HCT116 (cell line): ENCODE measurements at regions not wholly inside any gene's neighbourhood (a gene's known extent, or its start where the extent isn't known, plus 50 kb on each side); places are given as distances from the start of the nearest gene placed in this dataset.

Experiments used
- ATAC-seq: fragments of 200-7000 bp; cut with Tn5 transposase; 2 replicates; pipeline ENCODE4 v1.9.1; 2020; ENCODE audit warnings: mild to moderate bottlenecking, moderate library complexity
- BruUV-seq: library from RNA; stranded (reverse); fragments of 400-500 nt; replicated peaks from 2 replicates; lab custom pipeline; 2021; lab: Mats Ljungman, UMichigan
- CTCF ChIA-PET: fragments of 300-600 bp; sonication (Branson Sonifier 250); formaldehyde crosslinking; loops from one replicate; lab custom pipeline; 2021; ENCODE audit warnings: antibody characterized with exemption; lab: Charles Lee
- POLR2A ChIA-PET: fragments of 300-600, 350-600 bp; sonication (Branson Sonifier 250); formaldehyde crosslinking; loops from one replicate; lab custom pipeline; 2021; ENCODE audit warnings: antibody characterized with exemption; lab: Charles Lee
- RAD21 ChIA-PET, 2 experiments: fragments of 300-600 bp; sonication (Branson Sonifier 250); formaldehyde crosslinking; loops; one replicate each; lab custom pipeline; 2023; ENCODE audit warnings: low total read pairs in 2 of 2; ENCODE audit not compliant: uncharacterized antibody in 2 of 2, unreplicated experiment in 2 of 2, low non-redundant PET in 1 of 2; lab: Charles Lee
- DNase-seq: peaks from one replicate; pipeline ENCODE4 v3.0.0-alpha.2; 2010; ENCODE audit warnings: low read depth, low spot score
- H2AFZ ChIP-seq: fragments of 200-600 bp; shearing (Covaris generic), sonication (generic); 2 replicates; pipeline ENCODE4 v1.6.1; 2017; ENCODE audit warnings: low read depth, mixed run types, mixed read lengths, antibody characterized with exemption, low read length; ENCODE audit not compliant: poor library complexity, severe bottlenecking
- H3K27ac ChIP-seq: 2 replicates; pipeline ENCODE4 v1.5.1; 2012; ENCODE audit warnings: low read depth, low read length
- H3K27me3 ChIP-seq: fragments of 200-600 bp; sonication (generic); 2 replicates; pipeline ENCODE4 v1.6.1; 2016; ENCODE audit warnings: mixed run types, low read length, mixed read lengths; ENCODE audit not compliant: insufficient read depth
- H3K36me3 ChIP-seq, 2 experiments: fragments of 200-500 bp in 1 of 2; fragments of 200-600 bp in 1 of 2; sonication (Bioruptor generic) in 1 of 2; sonication (generic) in 1 of 2; 2 replicates each; pipeline versions ENCODE4 v1.5.1 to v1.6.1; 2014 to 2016; ENCODE audit warnings: low read length in 2 of 2, inconsistent platforms in 1 of 2, mixed read lengths in 1 of 2, mixed run types in 1 of 2; ENCODE audit not compliant: insufficient read depth in 2 of 2, control insufficient read depth in 1 of 2
- H3K4me1 ChIP-seq, 2 experiments: fragments of 200-600 bp in 1 of 2; sonication (generic) in 1 of 2; 2 replicates each; pipeline versions ENCODE4 v1.5.1 to v1.6.1; 2012 to 2017; ENCODE audit warnings: low read length in 2 of 2, inconsistent platforms in 1 of 2, mild to moderate bottlenecking in 1 of 2, mixed read lengths in 1 of 2, mixed run types in 1 of 2, moderate library complexity in 1 of 2; ENCODE audit not compliant: insufficient read depth in 2 of 2, control insufficient read depth in 1 of 2
- H3K4me2 ChIP-seq: fragments of 200-600 bp; sonication (generic); 2 replicates; pipeline ENCODE4 v1.6.1; 2017; ENCODE audit warnings: mixed run types, low read length, mixed read lengths
- H3K4me3 ChIP-seq, 2 experiments: fragments of 200-600 bp in 1 of 2; sonication (generic) in 1 of 2; replicated peaks in 1 of 2; 2 replicates each; pipeline ENCODE4 v1.5.1; 2011 to 2016; ENCODE audit warnings: low read length in 2 of 2, control low read depth in 1 of 2, low read depth in 1 of 2, mild to moderate bottlenecking in 1 of 2, mixed read lengths in 1 of 2, mixed run types in 1 of 2
- H3K79me2 ChIP-seq: fragments of 200-600 bp; sonication (generic); 2 replicates; pipeline ENCODE4 v1.6.1; 2017; ENCODE audit warnings: mild to moderate bottlenecking, mixed run types, low read length, moderate library complexity, mixed read lengths; ENCODE audit not compliant: insufficient read depth
- H3K9ac ChIP-seq: fragments of 200-600 bp; sonication (generic); 2 replicates; pipeline ENCODE4 v1.6.1; 2016; ENCODE audit warnings: low read length, mixed read lengths
- H3K9me2 ChIP-seq: fragments of 200-600 bp; sonication (generic), shearing (Covaris generic); 2 replicates; pipeline ENCODE4 v1.6.1; 2017; ENCODE audit warnings: mixed run types, mild to moderate bottlenecking, moderate library complexity; ENCODE audit not compliant: insufficient read depth
- H3K9me3 ChIP-seq, 2 experiments: fragments of 200-500 bp in 1 of 2; fragments of 200-600 bp in 1 of 2; sonication (Bioruptor generic) in 1 of 2; sonication (generic) in 1 of 2; 2 replicates each; pipeline ENCODE4 v1.6.1; 2014 to 2017; ENCODE audit warnings: low read length in 2 of 2, mixed read lengths in 2 of 2, inconsistent platforms in 1 of 2, low read depth in 1 of 2, mild to moderate bottlenecking in 1 of 2, mixed run types in 1 of 2, moderate library complexity in 1 of 2; ENCODE audit not compliant: control insufficient read depth in 1 of 2, insufficient read depth in 1 of 2
- H4K20me1 ChIP-seq: fragments of 200-600 bp; sonication (generic), shearing (Covaris generic); 2 replicates; pipeline ENCODE4 v1.6.1; 2017; ENCODE audit warnings: mixed run types, mild to moderate bottlenecking, moderate library complexity; ENCODE audit not compliant: insufficient read depth
- CBX3 ChIP-seq: IDR thresholded peaks from 2 replicates; pipeline ENCODE4 v1.6.1; 2012; ENCODE audit warnings: low read depth
- CEBPB ChIP-seq: IDR thresholded peaks from 2 replicates; pipeline ENCODE4 v1.6.1; 2012; ENCODE audit warnings: low read depth
- CTCF ChIP-seq, 3 experiments: fragments of 200-600 bp in 1 of 3; sonication (generic) in 1 of 3; IDR thresholded peaks in 2 of 3; conservative IDR thresholded peaks in 1 of 3; 2 replicates each; pipeline ENCODE4 v1.5.1; 2012 to 2017; ENCODE audit warnings: low read depth in 2 of 3, low read length in 2 of 3, antibody characterized with exemption in 1 of 3, borderline replicate concordance in 1 of 3, control low read depth in 1 of 3, mild to moderate bottlenecking in 1 of 3, mixed read lengths in 1 of 3, mixed run types in 1 of 3, moderate library complexity in 1 of 3; ENCODE audit not compliant: insufficient read depth in 1 of 3
- EGR1 ChIP-seq: IDR thresholded peaks from 2 replicates; pipeline ENCODE4 v1.6.1; 2012; ENCODE audit warnings: low read depth
- ELF1 ChIP-seq: IDR thresholded peaks from 2 replicates; pipeline ENCODE4 v1.6.1; 2012; ENCODE audit warnings: low read depth, borderline replicate concordance
- EZH2 ChIP-seq: fragments of 200-600 bp; sonication (generic); IDR thresholded peaks from 2 replicates; pipeline ENCODE4 v1.6.1; 2017; ENCODE audit warnings: antibody characterized with exemption, mixed run types
- EZH2phosphoT487 ChIP-seq: fragments of 200-600 bp; IDR thresholded peaks from 2 replicates; pipeline ENCODE4 v1.6.1; 2018; ENCODE audit warnings: antibody characterized with exemption, borderline replicate concordance
- FOSL1 ChIP-seq: IDR thresholded peaks from 2 replicates; pipeline ENCODE4 v1.6.1; 2012; ENCODE audit warnings: low read depth
- JUND ChIP-seq: IDR thresholded peaks from 2 replicates; pipeline ENCODE4 v1.6.1; 2012
- MAX ChIP-seq: IDR thresholded peaks from 2 replicates; pipeline ENCODE4 v1.6.1; 2012
- POLR2A ChIP-seq: IDR thresholded peaks from 2 replicates; pipeline ENCODE4 v1.7.0; 2011; ENCODE audit warnings: borderline replicate concordance; ENCODE audit not compliant: insufficient read depth, insufficient read length; ENCODE audit errors: extremely low read depth
- POLR2AphosphoS5 ChIP-seq: IDR thresholded peaks from 2 replicates; pipeline ENCODE4 v1.6.1; 2011; ENCODE audit warnings: mild to moderate bottlenecking, low read depth, low read length, moderate library complexity
- REST ChIP-seq: IDR thresholded peaks from 2 replicates; pipeline ENCODE4 v1.6.1; 2012; ENCODE audit warnings: low read depth
- SIN3A ChIP-seq: IDR thresholded peaks from 2 replicates; pipeline ENCODE4 v1.6.1; 2012; ENCODE audit warnings: low read depth
- SP1 ChIP-seq: IDR thresholded peaks from 2 replicates; pipeline ENCODE4 v1.6.1; 2012; ENCODE audit warnings: low read depth
- TCF7L2 ChIP-seq: IDR thresholded peaks from 2 replicates; pipeline ENCODE4 v1.7.0; 2011; ENCODE audit warnings: borderline replicate concordance, inconsistent platforms; ENCODE audit not compliant: insufficient read depth, insufficient read length; ENCODE audit errors: extremely low read depth
- ZNF274 ChIP-seq: fragments of 200-500 bp; sonication (Bioruptor generic); IDR thresholded peaks from 2 replicates; pipeline ENCODE4 v1.6.1; 2014; ENCODE audit warnings: mild to moderate bottlenecking, low read depth, low read length, inconsistent platforms
- intact Hi-C: fragments of 100-400 bp; cut with micrococcal nuclease; formaldehyde crosslinking; loops from 2 replicates; pipeline ENCODE4 v1.10.0; 2022

- no peak for DNase-seq
- Histone ChIP-seq H2AFZ (no peak overlapping the region), H3K36me3 (no peaks in the 10 kb centered on the region), H3K4me3 (no peak overlapping the region), H4K20me1 (no peaks in the 10 kb centered on the region), H3K9ac (no peak overlapping the region), H3K9me3 (peaks cover 13 to 16% of the 10 kb centered on the region in 2 experiments; a peak in 2 of 4 replicates), H3K27ac (no peak overlapping the region), H3K4me2 (no peak overlapping the region), H3K79me2 (no peaks in the 10 kb centered on the region), H3K4me1 (no peaks in the 10 kb centered on the region), H3K27me3 (no peaks in the 10 kb centered on the region), H3K9me2 (no peaks in the 10 kb centered on the region)
- no TSS peak for BruUV-seq
- POLR2A ChIA-PET = no interaction called here
- TF ChIP-seq EZH2 (no peak), CEBPB (no peak), JUND (no peak), POLR2A (no peak), SIN3A (no peak), CBX3 (no peak), REST (no peak), EZH2phosphoT487 (no peak), ELF1 (no peak), EGR1 (no peak), CTCF (IDR thresholded peaks at IDR 0.05 in 2 of 3, conservative IDR thresholded peaks at IDR 0.05 in 1 of 3; ENCODE audit: borderline replicate concordance in 1 of 3, insufficient read depth in 1 of 3, low read depth in 2 of 3, low read length in 2 of 3) (no peak), MAX (no peak), ZNF274 (no peak), POLR2AphosphoS5 (no peak), TCF7L2 (no peak), FOSL1 (no peak), SP1 (no peak)
- intact Hi-C loops = no loop called here
- CTCF ChIA-PET = no interaction called here
- no peak for ATAC-seq
- RAD21 ChIA-PET = no interaction called here
Measured at GRCh38 chr7:153496257-153496656, 555.9 kb upstream of the DPP6 start.
